Stimulated activated CD4-positive, alpha-beta T cell treated with anti-CD3 and anti-CD28 coated beads, Interleukin-2, amount 100 ng/mL, for 4 hours (primary cell): ENCODE measurements at regions not wholly inside any gene's neighbourhood (a gene's known extent, or its start where the extent isn't known, plus 50 kb on each side); places are given as distances from the start of the nearest gene placed in this dataset.

Experiments
- DNase-seq: peaks from one replicate; pipeline ENCODE4 v3.0.0-alpha.2; 2020; ENCODE audit warnings: low read depth

GRCh38 chr20:60244373-60245146 lies 286.3 kb downstream of the CDH26 start:
- no peak for DNase-seq

- no peak for DNase-seq
These were observed 288.5 kb downstream of the CDH26 start for GRCh38 chr20:60246751-60247150.

GRCh38 chr20:60249436-60249835 lies 291.2 kb downstream of the CDH26 start:
- DNase-seq = no peak

- no peak for DNase-seq
These were observed 292.0 kb downstream of the CDH26 start for GRCh38 chr20:60250251-60250650.

GRCh38 chr20:60252866-60253265 lies 294.6 kb downstream of the CDH26 start:
- DNase-seq = no peak

GRCh38 chr20:60253471-60253870 lies 295.2 kb downstream of the CDH26 start:
- DNase-seq = no peak

GRCh38 chr20:60254901-60255411 lies 296.7 kb downstream of the CDH26 start:
- no peak for DNase-seq

- DNase-seq = no peak
These were observed 297.2 kb downstream of the CDH26 start for GRCh38 chr20:60255415-60255814.

- DNase-seq = no peak
These were observed 297.6 kb downstream of the CDH26 start for GRCh38 chr20:60255866-60256265.

- DNase-seq = no peak
These were observed 298.6 kb downstream of the CDH26 start for GRCh38 chr20:60256811-60257210.

GRCh38 chr20:60257671-60258070 lies 299.4 kb downstream of the CDH26 start:
- no peak for DNase-seq

GRCh38 chr20:60258255-60258863 lies 300.1 kb downstream of the CDH26 start:
- DNase-seq = no peak

- DNase-seq = no peak
These were observed 303.1 kb downstream of the CDH26 start for GRCh38 chr20:60261333-60261732.

- peak; percentile 19 for DNase-seq
These were observed 304.9 kb downstream of the CDH26 start for GRCh38 chr20:60262967-60263603.

- DNase-seq = no peak
These were observed 305.8 kb downstream of the CDH26 start for GRCh38 chr20:60263725-60264709.

GRCh38 chr20:60266177-60266823 lies 308.1 kb downstream of the CDH26 start:
- no peak for DNase-seq

- DNase-seq = no peak
These were observed 310.3 kb downstream of the CDH26 start for GRCh38 chr20:60268491-60268890.

- no peak for DNase-seq
These were observed 311.4 kb downstream of the CDH26 start for GRCh38 chr20:60269573-60270162.

- no peak for DNase-seq
These were observed 312.1 kb downstream of the CDH26 start for GRCh38 chr20:60270341-60270740.

GRCh38 chr20:60271597-60271996 lies 313.4 kb downstream of the CDH26 start:
- DNase-seq = no peak

GRCh38 chr20:60272790-60273189 lies 314.6 kb downstream of the CDH26 start:
- no peak for DNase-seq
